ENCODE measurements at regions not wholly inside any gene's neighbourhood (a gene's known extent, or its start where the extent isn't known, plus 50 kb on each side); places are given as distances from the start of the nearest gene placed in this dataset.

GRCh38 chr9:103894184-103894583, 199.9 kb upstream of the SMC2 start:
- TF ChIP-seq MAX (IDR thresholded peaks at IDR 0.05; ENCODE audit: low read depth, low read length), result no peak
- no peak overlapping the region for H3K4me3 ChIP-seq (ENCODE audit: low read depth, low read length)
- DNase-seq (ENCODE audit: low read depth), result no peak

GRCh38 chr9:103898550-103898949, 195.6 kb upstream of the SMC2 start:
- H3K4me3 ChIP-seq (ENCODE audit: low read depth, low read length), result no peak overlapping the region
- DNase-seq (ENCODE audit: low read depth), result no peak
- no peak for TF ChIP-seq MYC (IDR thresholded peaks at IDR 0.05; ENCODE audit: low read depth, low read length)

- no peak overlapping the region for H3K4me3 ChIP-seq (ENCODE audit: low read depth, low read length)
- no peak for TF ChIP-seq MYC (IDR thresholded peaks at IDR 0.05; ENCODE audit: low read depth, low read length)
- no peak for TF ChIP-seq MAX (IDR thresholded peaks at IDR 0.05; ENCODE audit: low read depth, low read length)
- TF ChIP-seq POLR2A (IDR thresholded peaks at IDR 0.05; ENCODE audit: extremely low read depth, insufficient read length), result no peak
- TF ChIP-seq CTCF (IDR thresholded peaks at IDR 0.05; ENCODE audit: low read depth, low read length), result no peak
- DNase-seq (ENCODE audit: low read depth), result no peak
Observed at GRCh38 chr9:103899866-103900265, 194.2 kb upstream of the SMC2 start.

- TF ChIP-seq MYC (IDR thresholded peaks at IDR 0.05; ENCODE audit: low read depth, low read length) (no peak), MAX (IDR thresholded peaks at IDR 0.05; ENCODE audit: low read depth, low read length) (no peak), CTCF (IDR thresholded peaks at IDR 0.05; ENCODE audit: low read depth, low read length) (no peak), POLR2A (IDR thresholded peaks at IDR 0.05; ENCODE audit: extremely low read depth, insufficient read length) (no peak)
- no peak overlapping the region for H3K4me3 ChIP-seq (ENCODE audit: low read depth, low read length)
- DNase-seq (ENCODE audit: low read depth), result no peak
Observed at GRCh38 chr9:103900466-103900865, 193.6 kb upstream of the SMC2 start.

GRCh38 chr9:103902263-103902662, 191.8 kb upstream of the SMC2 start:
- no peak for DNase-seq (ENCODE audit: low read depth)
- TF ChIP-seq MYC (IDR thresholded peaks at IDR 0.05; ENCODE audit: low read depth, low read length) (no peak), POLR2A (IDR thresholded peaks at IDR 0.05; ENCODE audit: extremely low read depth, insufficient read length) (no peak), CTCF (IDR thresholded peaks at IDR 0.05; ENCODE audit: low read depth, low read length) (no peak), MAX (IDR thresholded peaks at IDR 0.05; ENCODE audit: low read depth, low read length) (no peak)
- H3K4me3 ChIP-seq (ENCODE audit: low read depth, low read length), result no peak overlapping the region

GRCh38 chr9:103904242-103904641, 189.9 kb upstream of the SMC2 start:
- no peak overlapping the region for H3K4me3 ChIP-seq (ENCODE audit: low read depth, low read length)
- DNase-seq (ENCODE audit: low read depth), result no peak
- TF ChIP-seq MYC (IDR thresholded peaks at IDR 0.05; ENCODE audit: low read depth, low read length) (no peak), MAX (IDR thresholded peaks at IDR 0.05; ENCODE audit: low read depth, low read length) (no peak), POLR2A (IDR thresholded peaks at IDR 0.05; ENCODE audit: extremely low read depth, insufficient read length) (no peak), CTCF (IDR thresholded peaks at IDR 0.05; ENCODE audit: low read depth, low read length) (no peak)

GRCh38 chr9:103913899-103914298, 180.2 kb upstream of the SMC2 start:
- TF ChIP-seq MYC (IDR thresholded peaks at IDR 0.05; ENCODE audit: low read depth, low read length) (no peak), MAX (IDR thresholded peaks at IDR 0.05; ENCODE audit: low read depth, low read length) (no peak), POLR2A (IDR thresholded peaks at IDR 0.05; ENCODE audit: extremely low read depth, insufficient read length) (no peak), CTCF (IDR thresholded peaks at IDR 0.05; ENCODE audit: low read depth, low read length) (no peak)
- no peak overlapping the region for H3K4me3 ChIP-seq (ENCODE audit: low read depth, low read length)

More at GRCh38 chr9:103913899-103914298, 180.2 kb upstream of the SMC2 start:
- no peak for DNase-seq (ENCODE audit: low read depth)

Measured in NB4 (cell line).